K562 (cell line): ENCODE measurements at regions not wholly inside any gene's neighbourhood (a gene's known extent, or its start where the extent isn't known, plus 50 kb on each side); places are given as distances from the start of the nearest gene placed in this dataset.

Experiments
- GABPB1 ChIP-seq: sonication (generic); formaldehyde crosslinking; IDR thresholded peaks from 2 replicates; pipeline ENCODE4 v1.8.0; 2022; ENCODE audit warnings: mild to moderate bottlenecking, missing genetic modification reagents
- HDGF ChIP-seq: fragments of 450-650 bp; IDR thresholded peaks from 2 replicates; pipeline ENCODE4 v1.6.1; 2016
- JUND ChIP-seq, 2 experiments: IDR thresholded peaks; 2 replicates in 1 of 2; 3 replicates in 1 of 2; pipeline ENCODE4 v1.6.1; 2011; ENCODE audit warnings: borderline replicate concordance in 2 of 2, low read depth in 2 of 2, low read length in 2 of 2, improper control_type of control experiment in 1 of 2, missing biosample characterization in 1 of 2, missing genetic modification characterization in 1 of 2, missing genetic modification reagents in 1 of 2
- LCOR ChIP-seq: sonication (generic); formaldehyde crosslinking; IDR thresholded peaks from 2 replicates; pipeline ENCODE4 v1.8.0; 2022; ENCODE audit warnings: mild to moderate bottlenecking, missing genetic modification reagents
- ZC3H11A ChIP-seq: IDR thresholded peaks from 2 replicates; pipeline ENCODE4 v1.6.1; 2012; ENCODE audit warnings: low read depth, low read length, improper control_type of control experiment
- ZNF217 ChIP-seq: sonication (generic); formaldehyde crosslinking; IDR thresholded peaks from 2 replicates; pipeline ENCODE4 v1.8.0; 2022; ENCODE audit warnings: mild to moderate bottlenecking, missing genetic modification reagents
- ZNF408 ChIP-seq: fragments of 250-450 bp; sonication (Bioruptor Pico); IDR thresholded peaks from 2 replicates; pipeline ENCODE4 v1.4.0; 2020; ENCODE audit warnings: low read depth, mild to moderate bottlenecking, moderate library complexity
- ZNF57 ChIP-seq: fragments of 450-650 bp; formaldehyde crosslinking; IDR thresholded peaks from 2 replicates; pipeline ENCODE4 v1.4.0; 2020; ENCODE audit warnings: mild to moderate bottlenecking, moderate library complexity
- TF ChIP-seq, protein P1 (sequence below): sonication (generic); formaldehyde crosslinking; IDR thresholded peaks from 2 replicates; pipeline ENCODE4 v1.8.0; 2023; ENCODE audit warnings: mild to moderate bottlenecking, missing genetic modification reagents

DNA sequence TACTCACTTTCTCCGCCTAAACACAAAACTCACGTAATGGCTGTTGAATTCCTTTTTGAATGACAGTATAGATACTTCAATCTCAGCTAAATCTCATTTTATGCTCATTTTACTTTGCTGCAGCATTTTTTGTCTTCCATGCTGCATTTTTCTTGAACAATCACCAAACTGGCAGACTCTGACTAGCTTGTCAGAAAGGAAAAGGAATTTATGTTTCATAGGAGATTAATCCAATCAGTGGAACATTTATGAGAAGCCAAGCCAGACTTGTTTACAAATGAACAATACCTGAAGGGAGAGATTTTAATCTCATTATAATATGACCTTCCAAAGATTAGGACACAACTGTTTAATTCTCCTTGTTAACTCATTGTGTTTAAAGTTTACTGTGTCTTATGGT lies 1044.3 kb downstream of the DIAPH3 start (continued):
- TF ChIP-seq, protein P1, sequence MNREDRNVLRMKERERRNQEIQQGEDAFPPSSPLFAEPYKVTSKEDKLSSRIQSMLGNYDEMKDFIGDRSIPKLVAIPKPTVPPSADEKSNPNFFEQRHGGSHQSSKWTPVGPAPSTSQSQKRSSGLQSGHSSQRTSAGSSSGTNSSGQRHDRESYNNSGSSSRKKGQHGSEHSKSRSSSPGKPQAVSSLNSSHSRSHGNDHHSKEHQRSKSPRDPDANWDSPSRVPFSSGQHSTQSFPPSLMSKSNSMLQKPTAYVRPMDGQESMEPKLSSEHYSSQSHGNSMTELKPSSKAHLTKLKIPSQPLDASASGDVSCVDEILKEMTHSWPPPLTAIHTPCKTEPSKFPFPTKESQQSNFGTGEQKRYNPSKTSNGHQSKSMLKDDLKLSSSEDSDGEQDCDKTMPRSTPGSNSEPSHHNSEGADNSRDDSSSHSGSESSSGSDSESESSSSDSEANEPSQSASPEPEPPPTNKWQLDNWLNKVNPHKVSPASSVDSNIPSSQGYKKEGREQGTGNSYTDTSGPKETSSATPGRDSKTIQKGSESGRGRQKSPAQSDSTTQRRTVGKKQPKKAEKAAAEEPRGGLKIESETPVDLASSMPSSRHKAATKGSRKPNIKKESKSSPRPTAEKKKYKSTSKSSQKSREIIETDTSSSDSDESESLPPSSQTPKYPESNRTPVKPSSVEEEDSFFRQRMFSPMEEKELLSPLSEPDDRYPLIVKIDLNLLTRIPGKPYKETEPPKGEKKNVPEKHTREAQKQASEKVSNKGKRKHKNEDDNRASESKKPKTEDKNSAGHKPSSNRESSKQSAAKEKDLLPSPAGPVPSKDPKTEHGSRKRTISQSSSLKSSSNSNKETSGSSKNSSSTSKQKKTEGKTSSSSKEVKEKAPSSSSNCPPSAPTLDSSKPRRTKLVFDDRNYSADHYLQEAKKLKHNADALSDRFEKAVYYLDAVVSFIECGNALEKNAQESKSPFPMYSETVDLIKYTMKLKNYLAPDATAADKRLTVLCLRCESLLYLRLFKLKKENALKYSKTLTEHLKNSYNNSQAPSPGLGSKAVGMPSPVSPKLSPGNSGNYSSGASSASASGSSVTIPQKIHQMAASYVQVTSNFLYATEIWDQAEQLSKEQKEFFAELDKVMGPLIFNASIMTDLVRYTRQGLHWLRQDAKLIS (CRISPR knock-in tag) = no peak
- no peak for TF ChIP-seq ZNF217
- no peak for TF ChIP-seq JUND (IDR thresholded peaks at IDR 0.05; ENCODE audit: borderline replicate concordance, low read depth, low read length)
- TF ChIP-seq JUND (tag; IDR thresholded peaks at IDR 0.05; ENCODE audit: borderline replicate concordance, low read depth, low read length) = no peak
- no peak for TF ChIP-seq ZNF408
- no peak for TF ChIP-seq GABPB1 (CRISPR knock-in tag)
- TF ChIP-seq ZNF57 (CRISPR knock-in tag) = no peak
- TF ChIP-seq LCOR (CRISPR knock-in tag) = no peak
- no peak for TF ChIP-seq ZC3H11A
- no peak for TF ChIP-seq HDGF
